C4-2B (cell line): ENCODE measurements at regions not wholly inside any gene's neighbourhood (a gene's known extent, or its start where the extent isn't known, plus 50 kb on each side); places are given as distances from the start of the nearest gene placed in this dataset.

Experiments
- H3K27ac ChIP-seq: fragments of 450-650 bp; 2 replicates; pipeline ENCODE4 v1.5.1; 2017
- CTCF ChIP-seq: fragments of 450-650 bp; conservative IDR thresholded peaks from 2 replicates; pipeline ENCODE4 v1.5.1; 2017; ENCODE audit warnings: mild to moderate bottlenecking
- ZFX ChIP-seq: fragments of 450-650 bp; IDR thresholded peaks from 2 replicates; pipeline ENCODE4 v1.6.1; 2017

GRCh38 chr6:84615987-84616386 lies 148.4 kb downstream of the TBX18 start:
- TF ChIP-seq CTCF: no peak
- no peak for TF ChIP-seq ZFX
- no peak overlapping the region for H3K27ac ChIP-seq

- no peak for TF ChIP-seq ZFX
- no peak for TF ChIP-seq CTCF
- H3K27ac ChIP-seq: no peak overlapping the region
These were observed 149.1 kb downstream of the TBX18 start for GRCh38 chr6:84615113-84615850.

GRCh38 chr6:84606860-84607259 lies 157.5 kb downstream of the TBX18 start:
- no peak for TF ChIP-seq CTCF
- TF ChIP-seq ZFX: no peak

GRCh38 chr6:84605298-84605697 lies 159.1 kb downstream of the TBX18 start:
- TF ChIP-seq CTCF: no peak
- no peak for TF ChIP-seq ZFX
- no peak overlapping the region for H3K27ac ChIP-seq

More at GRCh38 chr6:84606860-84607259, 157.5 kb downstream of the TBX18 start:
- H3K27ac ChIP-seq: no peak overlapping the region

GRCh38 chr6:84601366-84601765 lies 163.0 kb downstream of the TBX18 start:
- TF ChIP-seq ZFX (no peak), CTCF (no peak)

GRCh38 chr6:84599991-84600390 lies 164.4 kb downstream of the TBX18 start:
- H3K27ac ChIP-seq: no peak overlapping the region
- TF ChIP-seq CTCF: no peak
- no peak for TF ChIP-seq ZFX

More at GRCh38 chr6:84601366-84601765, 163.0 kb downstream of the TBX18 start:
- no peak overlapping the region for H3K27ac ChIP-seq

GRCh38 chr6:84597238-84597875 lies 167.0 kb downstream of the TBX18 start:
- no peak overlapping the region for H3K27ac ChIP-seq
- TF ChIP-seq CTCF (no peak), ZFX (no peak)
